Stomach (tissue), 8 donors: ENCODE measurements at regions not wholly inside any gene's neighbourhood (a gene's known extent, or its start where the extent isn't known, plus 50 kb on each side); places are given as distances from the start of the nearest gene placed in this dataset.

ENCODE experiments used
- DNase-seq, 2 donors: peaks; one replicate each; pipeline versions ENCODE4 v3.0.0 to v3.0.0-alpha.2; 2013 to 2019
- H3K27ac ChIP-seq, 5 donors: fragments of 200-600 bp in 4 of 5; sonication (generic) in 4 of 5; one replicate each; pipeline ENCODE4 v1.5.1; 2013 to 2019; ENCODE audit warnings: mild to moderate bottlenecking in 1 of 5, moderate library complexity in 1 of 5
- H3K27me3 ChIP-seq, 3 donors: fragments of 200-600 bp; sonication (generic); one replicate each; pipeline ENCODE4 v1.5.1; 2017 to 2019; ENCODE audit warnings: mixed run types in 1 of 3
- H3K36me3 ChIP-seq, 4 donors: fragments of 200-600 bp; sonication (generic); 1 replicate in 3 of 4; 2 replicates in 1 of 4; pipeline ENCODE4 v1.5.1; 2016 to 2019
- H3K4me1 ChIP-seq, 4 donors: fragments of 200-600 bp; sonication (generic); one replicate each; pipeline ENCODE4 v1.5.1; 2016 to 2019
- H3K4me3 ChIP-seq, 4 donors: fragments of 200-600 bp; sonication (generic) in 3 of 4; one replicate each; pipeline ENCODE4 v1.5.1; 2016 to 2019; ENCODE audit warnings: mild to moderate bottlenecking in 1 of 4
- H3K9me3 ChIP-seq, 4 donors: fragments of 200-600 bp; sonication (generic); one replicate each; pipeline ENCODE4 v1.5.1; 2016 to 2019
- EP300 ChIP-seq: sonication (generic); formaldehyde crosslinking; IDR thresholded peaks from one replicate; pipeline ENCODE4 v1.6.1; 2017; ENCODE audit warnings: antibody characterized with exemption
- POLR2A ChIP-seq, 4 donors: fragments of 450-650 bp; IDR thresholded peaks; one replicate each; pipeline ENCODE4 v1.6.1; 2016; ENCODE audit warnings: antibody characterized with exemption in 4 of 4, control low read depth in 2 of 4, mild to moderate bottlenecking in 1 of 4, moderate library complexity in 1 of 4
- POLR2AphosphoS5 ChIP-seq, 3 donors: sonication (generic); formaldehyde crosslinking; IDR thresholded peaks; one replicate each; pipeline ENCODE4 v1.6.1; 2016; ENCODE audit warnings: antibody characterized with exemption in 3 of 3
- WGBS, 5 donors: extraction: QIAGEN DNeasy Blood & Tissue Kit in 3 of 5; methylation state at CpG; one replicate each; pipeline versions ENCODE4 v1.1.5 to v1.1.7; 2013 to 2018; 5-methylcytosine and 5-hydroxymethylcytosine counted together
- intact Hi-C: fragments of 100-400 bp; cut with DNase I; formaldehyde crosslinking; loops from one replicate; pipeline ENCODE4 v1.15.1; 2023; ENCODE audit warnings: low total_unique reads
- TF ChIP-seq, protein P1 (sequence below), 7 experiments: fragments of 450-650 bp in 4 of 7; fragments of 200-600 bp in 3 of 7; sonication (generic) in 3 of 7; IDR thresholded peaks; one replicate each; pipeline ENCODE4 v1.5.1; 2016 to 2019; ENCODE audit warnings: antibody characterized with exemption in 7 of 7, control low read depth in 2 of 7, mild to moderate bottlenecking in 1 of 7
- donor health status: healthy with polysubstance abuse.
- donor health status: Bipolar disorder and iron deficiency.
- donor health status: healthy.

GRCh38 chr19:28285917-28286316 lies 927.0 kb downstream of the UQCRFS1 start:
- Histone ChIP-seq H3K36me3 (no peaks in the 10 kb centered on the region), H3K27ac (no peak overlapping the region), H3K9me3 (peaks cover 0 to 4% (median 0%) of the 10 kb centered on the region in 4 donors), H3K27me3 (no peaks in the 10 kb centered on the region), H3K4me3 (no peak overlapping the region), H3K4me1 (peaks cover 0 to 23% (median 15%) of the 10 kb centered on the region in 4 donors)
- DNase-seq = no peak
- intact Hi-C loops = no loop called here
- TF ChIP-seq POLR2AphosphoS5 (IDR thresholded peaks at IDR 0.05) (no peak), POLR2A (IDR thresholded peaks at IDR 0.05) (no peak), EP300 (no peak)
- TF ChIP-seq, protein P1, sequence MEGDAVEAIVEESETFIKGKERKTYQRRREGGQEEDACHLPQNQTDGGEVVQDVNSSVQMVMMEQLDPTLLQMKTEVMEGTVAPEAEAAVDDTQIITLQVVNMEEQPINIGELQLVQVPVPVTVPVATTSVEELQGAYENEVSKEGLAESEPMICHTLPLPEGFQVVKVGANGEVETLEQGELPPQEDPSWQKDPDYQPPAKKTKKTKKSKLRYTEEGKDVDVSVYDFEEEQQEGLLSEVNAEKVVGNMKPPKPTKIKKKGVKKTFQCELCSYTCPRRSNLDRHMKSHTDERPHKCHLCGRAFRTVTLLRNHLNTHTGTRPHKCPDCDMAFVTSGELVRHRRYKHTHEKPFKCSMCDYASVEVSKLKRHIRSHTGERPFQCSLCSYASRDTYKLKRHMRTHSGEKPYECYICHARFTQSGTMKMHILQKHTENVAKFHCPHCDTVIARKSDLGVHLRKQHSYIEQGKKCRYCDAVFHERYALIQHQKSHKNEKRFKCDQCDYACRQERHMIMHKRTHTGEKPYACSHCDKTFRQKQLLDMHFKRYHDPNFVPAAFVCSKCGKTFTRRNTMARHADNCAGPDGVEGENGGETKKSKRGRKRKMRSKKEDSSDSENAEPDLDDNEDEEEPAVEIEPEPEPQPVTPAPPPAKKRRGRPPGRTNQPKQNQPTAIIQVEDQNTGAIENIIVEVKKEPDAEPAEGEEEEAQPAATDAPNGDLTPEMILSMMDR (IDR thresholded peaks at IDR 0.05) = no peak
- WGBS, 5 donors = 79 to 83% (median 80%) methylated on average over 2 of the region's 2 CpGs

GRCh38 chr19:28285078-28285477 lies 927.9 kb downstream of the UQCRFS1 start:
- Histone ChIP-seq H3K27ac (no peak overlapping the region), H3K27me3 (no peaks in the 10 kb centered on the region), H3K4me3 (no peak overlapping the region), H3K4me1 (peaks cover 0 to 20% (median 13%) of the 10 kb centered on the region in 4 donors), H3K36me3 (no peaks in the 10 kb centered on the region), H3K9me3 (peaks cover 0 to 4% (median 0%) of the 10 kb centered on the region in 4 donors)
- intact Hi-C loops = no loop called here
- DNase-seq = no peak
- TF ChIP-seq EP300 = no peak

GRCh38 chr19:28284389-28284788 lies 928.6 kb downstream of the UQCRFS1 start:
- H3K27ac ChIP-seq = no peak overlapping the region
- TF ChIP-seq POLR2A (IDR thresholded peaks at IDR 0.05) (no peak), EP300 (no peak), POLR2AphosphoS5 (IDR thresholded peaks at IDR 0.05) (no peak)
- TF ChIP-seq, protein P1 (IDR thresholded peaks at IDR 0.05) = no peak
- intact Hi-C loops = no loop called here

DNA sequence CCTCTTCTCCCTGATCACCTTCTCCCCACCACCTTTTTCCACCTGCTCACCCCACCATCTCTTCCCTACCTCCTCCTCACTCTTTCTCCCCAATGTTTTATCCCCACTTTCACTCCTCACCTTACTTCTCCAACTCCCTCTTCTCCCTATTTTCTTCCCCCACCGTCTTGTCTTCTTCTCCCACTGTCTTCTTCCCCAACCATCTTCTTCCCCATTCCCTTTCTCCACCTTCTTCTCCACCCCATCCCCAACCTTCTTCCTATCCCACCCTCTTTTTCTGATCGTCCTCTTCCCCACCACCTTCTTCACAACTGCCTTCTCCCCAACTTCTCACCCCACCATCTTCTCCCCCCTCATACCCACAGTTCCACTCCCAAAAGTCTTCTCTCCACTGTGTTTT lies 929.4 kb downstream of the UQCRFS1 start:
- intact Hi-C loops = no loop called here
- peaks cover 0 to 4% (median 0%) of the 10 kb centered on the region in 4 donors for H3K9me3 ChIP-seq
- no peaks in the 10 kb centered on the region for H3K36me3 ChIP-seq
- DNase-seq = no peak
- 64 to 88% (median 82%) methylated on average over 2 of the region's 2 CpGs for WGBS, 5 donors
- peaks cover 0 to 5% (median 1%) of the 10 kb centered on the region in 4 donors for H3K4me1 ChIP-seq
- H3K4me3 ChIP-seq = no peak overlapping the region
- H3K27me3 ChIP-seq = no peaks in the 10 kb centered on the region
- no peak for TF ChIP-seq POLR2AphosphoS5 (IDR thresholded peaks at IDR 0.05)
- no peak for TF ChIP-seq EP300
- TF ChIP-seq, protein P1 (IDR thresholded peaks at IDR 0.05) = no peak
- TF ChIP-seq POLR2A (IDR thresholded peaks at IDR 0.05) = no peak
- H3K27ac ChIP-seq = no peak overlapping the region

More at GRCh38 chr19:28284389-28284788, 928.6 kb downstream of the UQCRFS1 start:
- Histone ChIP-seq H3K4me3 (no peak overlapping the region), H3K36me3 (no peaks in the 10 kb centered on the region), H3K9me3 (peaks cover 0 to 4% (median 0%) of the 10 kb centered on the region in 4 donors), H3K4me1 (peaks cover 0 to 13% (median 8%) of the 10 kb centered on the region in 4 donors), H3K27me3 (no peaks in the 10 kb centered on the region)
- no peak for DNase-seq

DNA sequence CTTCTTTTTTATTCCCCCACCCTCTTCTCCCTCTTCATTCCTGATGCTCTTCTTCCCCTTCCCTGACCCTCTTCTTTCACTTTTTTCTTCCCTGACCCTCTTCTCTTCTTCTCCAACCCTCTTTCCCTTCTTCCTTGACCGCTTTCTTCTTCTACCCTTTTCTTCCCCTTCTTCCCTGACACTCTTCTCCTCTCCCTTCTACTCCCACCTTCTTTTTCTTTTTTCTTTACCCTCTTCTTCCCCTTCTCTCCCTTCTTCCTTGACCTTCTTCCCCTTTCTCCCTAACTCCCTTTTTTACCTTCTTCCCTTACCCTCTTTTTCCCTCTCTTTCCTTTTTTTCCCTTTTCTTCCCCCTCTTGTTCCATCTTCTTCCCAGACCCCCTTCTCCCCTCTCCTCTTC lies 931.3 kb downstream of the UQCRFS1 start:
- whole genome bisulfite sequencing, 5 donors = 79 to 100% (median 94%) methylated on average over 1 of the region's 1 CpG
- no peak for TF ChIP-seq EP300
- H3K4me1 ChIP-seq = no peaks in the 10 kb centered on the region
- H3K27me3 ChIP-seq = no peaks in the 10 kb centered on the region
- H3K9me3 ChIP-seq = peaks cover 0 to 4% (median 0%) of the 10 kb centered on the region in 4 donors
- intact Hi-C loops = no loop called here
- no peak overlapping the region for H3K4me3 ChIP-seq
- H3K27ac ChIP-seq = no peak overlapping the region
- DNase-seq = no peak
- no peaks in the 10 kb centered on the region for H3K36me3 ChIP-seq
